Stomach (tissue), 4 donors: ENCODE measurements at regions not wholly inside any gene's neighbourhood (a gene's known extent, or its start where the extent isn't known, plus 50 kb on each side); places are given as distances from the start of the nearest gene placed in this dataset.

Experiments used
- EP300 ChIP-seq: sonication (generic); formaldehyde crosslinking; IDR thresholded peaks from one replicate; pipeline ENCODE4 v1.6.1; 2017; ENCODE audit warnings: antibody characterized with exemption
- POLR2A ChIP-seq, 4 donors: fragments of 450-650 bp; IDR thresholded peaks; one replicate each; pipeline ENCODE4 v1.6.1; 2016; ENCODE audit warnings: antibody characterized with exemption in 4 of 4, control low read depth in 2 of 4, mild to moderate bottlenecking in 1 of 4, moderate library complexity in 1 of 4
- POLR2AphosphoS5 ChIP-seq, 3 donors: sonication (generic); formaldehyde crosslinking; IDR thresholded peaks; one replicate each; pipeline ENCODE4 v1.6.1; 2016; ENCODE audit warnings: antibody characterized with exemption in 3 of 3
- TF ChIP-seq, protein P1 (sequence below), 7 experiments: fragments of 450-650 bp in 4 of 7; fragments of 200-600 bp in 3 of 7; sonication (generic) in 3 of 7; IDR thresholded peaks; one replicate each; pipeline ENCODE4 v1.5.1; 2016 to 2019; ENCODE audit warnings: antibody characterized with exemption in 7 of 7, control low read depth in 2 of 7, mild to moderate bottlenecking in 1 of 7

- TF ChIP-seq POLR2AphosphoS5 (IDR thresholded peaks at IDR 0.05) (no peak), POLR2A (IDR thresholded peaks at IDR 0.05) (no peak), EP300 (no peak)
- TF ChIP-seq, protein P1, sequence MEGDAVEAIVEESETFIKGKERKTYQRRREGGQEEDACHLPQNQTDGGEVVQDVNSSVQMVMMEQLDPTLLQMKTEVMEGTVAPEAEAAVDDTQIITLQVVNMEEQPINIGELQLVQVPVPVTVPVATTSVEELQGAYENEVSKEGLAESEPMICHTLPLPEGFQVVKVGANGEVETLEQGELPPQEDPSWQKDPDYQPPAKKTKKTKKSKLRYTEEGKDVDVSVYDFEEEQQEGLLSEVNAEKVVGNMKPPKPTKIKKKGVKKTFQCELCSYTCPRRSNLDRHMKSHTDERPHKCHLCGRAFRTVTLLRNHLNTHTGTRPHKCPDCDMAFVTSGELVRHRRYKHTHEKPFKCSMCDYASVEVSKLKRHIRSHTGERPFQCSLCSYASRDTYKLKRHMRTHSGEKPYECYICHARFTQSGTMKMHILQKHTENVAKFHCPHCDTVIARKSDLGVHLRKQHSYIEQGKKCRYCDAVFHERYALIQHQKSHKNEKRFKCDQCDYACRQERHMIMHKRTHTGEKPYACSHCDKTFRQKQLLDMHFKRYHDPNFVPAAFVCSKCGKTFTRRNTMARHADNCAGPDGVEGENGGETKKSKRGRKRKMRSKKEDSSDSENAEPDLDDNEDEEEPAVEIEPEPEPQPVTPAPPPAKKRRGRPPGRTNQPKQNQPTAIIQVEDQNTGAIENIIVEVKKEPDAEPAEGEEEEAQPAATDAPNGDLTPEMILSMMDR (IDR thresholded peaks at IDR 0.05), result no peak
Measured at GRCh38 chr3:25043177-25043576, 384.9 kb upstream of the RARB start.
